DND-41 (cell line): ENCODE measurements at regions not wholly inside any gene's neighbourhood (a gene's known extent, or its start where the extent isn't known, plus 50 kb on each side); places are given as distances from the start of the nearest gene placed in this dataset.

Experiments
- ATAC-seq: fragments of 200-7000 bp; cut with Tn5 transposase; 3 replicates; pipeline ENCODE4 v1.9.1; 2021; ENCODE audit warnings: low read depth; ENCODE audit not compliant: insufficient read depth
- DNase-seq: peaks from one replicate; pipeline ENCODE4 v3.0.0-alpha.2; 2020
- H2AFZ ChIP-seq: 2 replicates; pipeline ENCODE4 v1.6.0; 2012; ENCODE audit warnings: low read depth, low read length
- H3K27ac ChIP-seq: 2 replicates; pipeline ENCODE4 v1.5.1; 2012; ENCODE audit warnings: low read length, inconsistent platforms
- H3K27me3 ChIP-seq: fragments of 200-600 bp; sonication (generic); 2 replicates; pipeline ENCODE4 v1.6.0; 2012; ENCODE audit warnings: low read length, mild to moderate bottlenecking, inconsistent platforms; ENCODE audit not compliant: insufficient read depth, poor library complexity
- H3K36me3 ChIP-seq: 2 replicates; pipeline ENCODE4 v1.5.1; 2012; ENCODE audit warnings: low read length, inconsistent platforms; ENCODE audit not compliant: insufficient read depth
- H3K4me1 ChIP-seq: 2 replicates; pipeline ENCODE4 v1.5.1; 2012; ENCODE audit warnings: mild to moderate bottlenecking, low read length; ENCODE audit not compliant: insufficient read depth
- H3K4me2 ChIP-seq: 2 replicates; pipeline ENCODE4 v1.6.0; 2012; ENCODE audit warnings: mild to moderate bottlenecking, moderate library complexity, low read length, inconsistent platforms; ENCODE audit not compliant: insufficient read depth
- H3K4me3 ChIP-seq, 2 experiments: fragments of 200-600 bp in 1 of 2; shearing (Covaris generic) in 1 of 2; 2 replicates each; pipeline ENCODE4 v1.5.1; 2012 to 2016; ENCODE audit warnings: inconsistent platforms in 2 of 2, low read length in 2 of 2, mild to moderate bottlenecking in 2 of 2, low read depth in 1 of 2, moderate library complexity in 1 of 2
- H3K79me2 ChIP-seq: 2 replicates; pipeline ENCODE4 v1.6.0; 2012; ENCODE audit warnings: low read length, inconsistent platforms; ENCODE audit not compliant: insufficient read depth
- H3K9ac ChIP-seq: 2 replicates; pipeline ENCODE4 v1.6.0; 2012; ENCODE audit warnings: low read depth, mild to moderate bottlenecking, inconsistent platforms, low read length, moderate library complexity
- H3K9me3 ChIP-seq: 2 replicates; pipeline ENCODE4 v1.5.1; 2012; ENCODE audit warnings: low read length, moderate library complexity, mild to moderate bottlenecking, inconsistent platforms; ENCODE audit not compliant: insufficient read depth, severe bottlenecking
- H4K20me1 ChIP-seq: 2 replicates; pipeline ENCODE4 v1.6.0; 2012; ENCODE audit warnings: low read length; ENCODE audit not compliant: insufficient read depth
- EZH2 ChIP-seq: IDR thresholded peaks from 3 replicates; pipeline ENCODE4 v1.6.1; 2012; ENCODE audit warnings: borderline replicate concordance, low read depth, mild to moderate bottlenecking, moderate library complexity, low read length, inconsistent platforms; ENCODE audit not compliant: severe bottlenecking
- TF ChIP-seq, protein P1 (sequence below): IDR thresholded peaks from 2 replicates; pipeline ENCODE4 v1.5.1; 2012; ENCODE audit warnings: borderline replicate concordance, low read length, moderate library complexity, mild to moderate bottlenecking; ENCODE audit not compliant: poor library complexity, severe bottlenecking; ENCODE audit errors: extremely low read depth

DNA sequence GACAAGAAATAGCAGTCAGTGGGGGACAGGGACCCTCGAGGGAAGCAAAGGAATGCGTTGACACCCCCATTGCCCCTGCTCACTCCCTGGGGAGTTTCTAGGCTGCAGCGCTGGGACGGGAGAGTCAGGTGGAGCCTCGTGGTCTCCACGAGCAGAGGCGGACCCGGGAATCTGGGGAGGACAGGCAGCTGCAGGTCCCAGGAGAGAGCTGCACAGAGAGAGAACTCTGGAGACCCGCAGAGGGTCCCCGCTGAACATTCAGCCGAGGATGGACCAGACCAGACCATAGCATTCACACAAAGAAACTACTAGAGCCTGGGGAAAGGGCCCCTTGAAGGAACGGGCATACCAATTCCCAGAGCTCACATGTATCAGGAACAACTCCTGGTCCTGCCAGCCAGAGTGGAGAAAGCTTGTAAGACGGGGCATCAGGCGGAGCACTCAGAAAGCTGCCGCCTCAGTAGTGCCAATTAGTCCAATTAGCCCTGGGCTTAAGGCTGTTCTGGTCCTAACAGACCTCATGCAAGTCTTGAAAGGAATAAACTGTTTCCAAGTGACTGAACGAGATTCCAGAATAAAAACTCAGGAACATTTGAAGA lies 966.7 kb upstream of the ZNF722 start:
- Histone ChIP-seq H3K27ac (no peak overlapping the region), H2AFZ (no peak overlapping the region), H3K4me2 (no peak overlapping the region), H3K4me3 (no peak overlapping the region), H3K4me1 (no peaks in the 10 kb centered on the region), H3K79me2 (no peaks in the 10 kb centered on the region), H3K9me3 (peaks cover 16% of the 10 kb centered on the region), H3K27me3 (no peaks in the 10 kb centered on the region), H3K9ac (no peak overlapping the region), H4K20me1 (no peaks in the 10 kb centered on the region), H3K36me3 (no peaks in the 10 kb centered on the region)
- ATAC-seq (no peak), DNase-seq (no peak)
- no peak for TF ChIP-seq EZH2
- TF ChIP-seq, protein P1, sequence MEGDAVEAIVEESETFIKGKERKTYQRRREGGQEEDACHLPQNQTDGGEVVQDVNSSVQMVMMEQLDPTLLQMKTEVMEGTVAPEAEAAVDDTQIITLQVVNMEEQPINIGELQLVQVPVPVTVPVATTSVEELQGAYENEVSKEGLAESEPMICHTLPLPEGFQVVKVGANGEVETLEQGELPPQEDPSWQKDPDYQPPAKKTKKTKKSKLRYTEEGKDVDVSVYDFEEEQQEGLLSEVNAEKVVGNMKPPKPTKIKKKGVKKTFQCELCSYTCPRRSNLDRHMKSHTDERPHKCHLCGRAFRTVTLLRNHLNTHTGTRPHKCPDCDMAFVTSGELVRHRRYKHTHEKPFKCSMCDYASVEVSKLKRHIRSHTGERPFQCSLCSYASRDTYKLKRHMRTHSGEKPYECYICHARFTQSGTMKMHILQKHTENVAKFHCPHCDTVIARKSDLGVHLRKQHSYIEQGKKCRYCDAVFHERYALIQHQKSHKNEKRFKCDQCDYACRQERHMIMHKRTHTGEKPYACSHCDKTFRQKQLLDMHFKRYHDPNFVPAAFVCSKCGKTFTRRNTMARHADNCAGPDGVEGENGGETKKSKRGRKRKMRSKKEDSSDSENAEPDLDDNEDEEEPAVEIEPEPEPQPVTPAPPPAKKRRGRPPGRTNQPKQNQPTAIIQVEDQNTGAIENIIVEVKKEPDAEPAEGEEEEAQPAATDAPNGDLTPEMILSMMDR: no peak

DNA sequence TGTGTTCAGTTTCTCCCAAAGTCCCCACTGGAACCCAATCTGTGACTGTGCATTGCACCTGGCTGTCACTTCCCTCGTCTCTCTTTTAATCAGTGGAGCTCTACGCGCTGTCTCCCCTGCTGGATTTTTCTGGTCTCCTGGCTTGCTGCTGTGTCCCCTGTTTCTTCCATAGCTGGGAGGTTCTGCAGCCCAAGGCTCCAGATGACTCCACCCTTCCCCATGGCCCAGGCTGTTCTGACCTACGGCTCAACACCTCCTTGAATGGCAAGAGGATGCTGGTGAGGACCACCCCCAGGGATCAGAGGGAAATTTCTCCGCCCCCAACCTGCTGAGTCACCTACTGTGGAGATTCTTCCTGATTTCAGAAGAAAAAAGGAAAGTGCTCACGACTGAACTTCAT lies 961.4 kb upstream of the ZNF722 start:
- Histone ChIP-seq H3K27me3 (no peaks in the 10 kb centered on the region), H3K4me3 (no peak overlapping the region), H3K4me1 (no peaks in the 10 kb centered on the region), H3K4me2 (no peak overlapping the region), H3K9ac (no peak overlapping the region), H3K36me3 (no peaks in the 10 kb centered on the region), H3K9me3 (peaks cover 30% of the 10 kb centered on the region), H2AFZ (no peak overlapping the region), H4K20me1 (no peaks in the 10 kb centered on the region), H3K79me2 (no peaks in the 10 kb centered on the region), H3K27ac (no peak overlapping the region)
- no peak for TF ChIP-seq EZH2
- TF ChIP-seq, protein P1: no peak
- DNase-seq: no peak
- no peak for ATAC-seq

DNA sequence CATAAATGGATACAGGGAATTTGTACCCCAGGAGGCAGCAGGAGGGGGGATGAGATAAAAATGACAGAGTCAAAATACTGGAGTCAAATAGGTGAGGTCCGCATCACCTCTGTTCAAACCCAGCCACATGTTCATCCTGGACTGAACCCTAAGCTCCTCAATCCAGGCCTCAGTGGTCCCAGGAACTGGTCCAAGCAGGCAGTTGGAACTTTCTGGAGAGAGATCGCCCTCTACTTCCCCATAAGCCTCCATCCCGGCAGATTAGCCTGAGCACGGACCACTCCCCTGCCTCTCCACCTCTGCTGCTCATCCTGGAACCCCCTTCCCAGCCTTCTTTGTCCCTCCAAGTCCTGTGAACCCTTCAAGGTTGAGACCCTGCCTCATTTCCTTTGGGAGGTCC lies 959.7 kb upstream of the ZNF722 start:
- H3K27ac ChIP-seq: no peak overlapping the region
- H3K4me1 ChIP-seq: no peaks in the 10 kb centered on the region
- no peak overlapping the region for H2AFZ ChIP-seq
- DNase-seq (no peak), ATAC-seq (no peak)
- H3K9ac ChIP-seq: no peak overlapping the region
- no peak overlapping the region for H3K4me2 ChIP-seq
- no peak for TF ChIP-seq EZH2
- TF ChIP-seq, protein P1: no peak
- no peak overlapping the region for H3K4me3 ChIP-seq
- H3K36me3 ChIP-seq: no peaks in the 10 kb centered on the region
- H3K27me3 ChIP-seq: no peaks in the 10 kb centered on the region
- H4K20me1 ChIP-seq: no peaks in the 10 kb centered on the region
- no peaks in the 10 kb centered on the region for H3K79me2 ChIP-seq
- peaks cover 31% of the 10 kb centered on the region for H3K9me3 ChIP-seq
